ENCODE measurements at regions not wholly inside any gene's neighbourhood (a gene's known extent, or its start where the extent isn't known, plus 50 kb on each side); places are given as distances from the start of the nearest gene placed in this dataset.

- CTCF ChIA-PET: no interaction called here
- H3K4me1 ChIP-seq (ENCODE audit: control insufficient read depth in 1 of 2, insufficient read depth in 2 of 2, low read length in 2 of 2): peaks cover 0 to 14% of the 10 kb centered on the region in 2 experiments; a peak in 2 of 4 replicates
- no peak for ATAC-seq
Observed at GRCh38 chr10:32147730-32148129, 91.5 kb upstream of the KIF5B start.

More at GRCh38 chr10:32147730-32148129, 91.5 kb upstream of the KIF5B start:
- no peaks in the 10 kb centered on the region for H3K27me3 ChIP-seq (ENCODE audit: insufficient read depth, low read length)
- no peak overlapping the region for H3K9ac ChIP-seq (ENCODE audit: low read length)
- TF ChIP-seq ZFX (IDR thresholded peaks at IDR 0.05): no peak
- no peak for TF ChIP-seq EZH2phosphoT487 (IDR thresholded peaks at IDR 0.05; ENCODE audit: borderline replicate concordance)
- no peak for TF ChIP-seq POLR2A (IDR thresholded peaks at IDR 0.05; ENCODE audit: borderline replicate concordance, extremely low read depth, insufficient read depth, insufficient read length)
- no peak for TF ChIP-seq SP1 (IDR thresholded peaks at IDR 0.05; ENCODE audit: low read depth)
- TF ChIP-seq ZBTB33 (IDR thresholded peaks at IDR 0.05; ENCODE audit: extremely low read depth, insufficient replicate concordance, low read length): no peak
- no peak for TF ChIP-seq RAD21 (IDR thresholded peaks at IDR 0.05; ENCODE audit: low read depth)
- no peak for TF ChIP-seq EZH2 (IDR thresholded peaks at IDR 0.05)
- no peak for TF ChIP-seq JUND (IDR thresholded peaks at IDR 0.05)
- no peak for TF ChIP-seq TCF7L2 (IDR thresholded peaks at IDR 0.05; ENCODE audit: borderline replicate concordance, extremely low read depth, insufficient read depth, insufficient read length)
- no peak for TF ChIP-seq CEBPB (IDR thresholded peaks at IDR 0.05; ENCODE audit: low read depth)
- TF ChIP-seq POLR2AphosphoS5 (IDR thresholded peaks at IDR 0.05; ENCODE audit: low read depth, low read length): no peak
- no peak for TF ChIP-seq SRF (IDR thresholded peaks at IDR 0.05; ENCODE audit: low read depth)
- TF ChIP-seq ZNF274 (IDR thresholded peaks at IDR 0.05; ENCODE audit: low read depth, low read length): no peak
- no peak for TF ChIP-seq ELF1 (IDR thresholded peaks at IDR 0.05; ENCODE audit: borderline replicate concordance, low read depth)
- TF ChIP-seq FOSL1 (IDR thresholded peaks at IDR 0.05; ENCODE audit: low read depth): no peak
- H3K27ac ChIP-seq (ENCODE audit: low read depth, low read length): no peak overlapping the region
- ChIA-PET RAD21 (ENCODE audit: low non-redundant PET in 1 of 2, low total read pairs in 2 of 2, uncharacterized antibody in 2 of 2, unreplicated experiment in 2 of 2) (no interaction called here), POLR2A (no interaction called here)
- intact Hi-C loops (cut with micrococcal nuclease): no loop called here
- H3K36me3 ChIP-seq (ENCODE audit: control insufficient read depth in 1 of 2, insufficient read depth in 2 of 2, low read length in 2 of 2): no peaks in the 10 kb centered on the region
- no peaks in the 10 kb centered on the region for H3K9me2 ChIP-seq (ENCODE audit: insufficient read depth)
- DNase-seq (ENCODE audit: low read depth, low spot score): no peak
- no peaks in the 10 kb centered on the region for H4K20me1 ChIP-seq (ENCODE audit: insufficient read depth)
- no peaks in the 10 kb centered on the region for H3K79me2 ChIP-seq (ENCODE audit: insufficient read depth, low read length)
- no peak overlapping the region for H3K4me2 ChIP-seq (ENCODE audit: low read length)
- H3K4me3 ChIP-seq (replicated peaks in 1 of 2; ENCODE audit: low read depth in 1 of 2, low read length in 2 of 2): no peak overlapping the region
- H2AFZ ChIP-seq (ENCODE audit: low read depth, low read length, poor library complexity, severe bottlenecking): no peak overlapping the region
- BruUV-seq (replicated peaks): no TSS peak
- no peaks in the 10 kb centered on the region for H3K9me3 ChIP-seq (ENCODE audit: control insufficient read depth in 1 of 2, insufficient read depth in 1 of 2, low read depth in 1 of 2, low read length in 2 of 2)
